ENCODE measurements at regions not wholly inside any gene's neighbourhood (a gene's known extent, or its start where the extent isn't known, plus 50 kb on each side); places are given as distances from the start of the nearest gene placed in this dataset.
"Not testable (repeated sequence)": the region's sequence is repeated elsewhere in the genome, so short reads cannot be mapped to it uniquely, and the experiment has no call there.

DNA sequence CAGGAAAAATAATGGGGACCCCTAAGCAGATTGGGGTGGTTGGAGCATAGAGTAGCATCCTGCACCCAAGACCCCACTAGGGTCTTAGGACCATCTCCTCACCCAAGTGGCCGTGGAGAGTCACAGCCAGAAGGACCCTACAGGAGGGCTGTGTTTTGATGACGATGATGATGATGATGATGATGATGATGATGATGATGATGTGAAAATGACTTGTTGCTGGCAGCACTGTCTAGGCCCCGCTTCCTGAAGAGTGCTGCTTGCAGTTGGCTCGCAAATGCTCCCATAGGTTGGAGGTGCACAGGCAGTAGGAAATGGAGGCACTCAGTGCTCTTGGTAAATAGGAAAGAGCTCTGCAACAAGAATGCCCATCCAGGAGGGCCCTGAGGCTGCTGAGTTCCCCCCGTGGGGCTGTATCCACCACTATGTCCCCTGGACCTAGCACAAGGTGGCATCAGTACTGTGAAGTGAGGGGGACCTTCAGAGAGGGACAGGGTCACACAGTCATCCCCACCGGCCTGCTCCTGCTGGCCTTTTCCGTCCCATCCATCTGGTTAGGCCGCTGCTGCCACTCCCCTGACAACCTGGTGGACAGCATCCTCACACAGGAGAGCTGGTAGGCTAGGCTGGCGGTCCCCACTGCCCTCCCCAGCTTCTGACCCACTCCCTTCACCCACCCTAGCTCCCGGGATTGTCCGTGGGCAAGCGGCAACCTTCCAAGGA is 139.6 kb downstream of the FOXD2 start:
- no peak for DNase-seq

- no peak for DNase-seq
Observed at GRCh38 chr1:47578026-47578720, 140.3 kb downstream of the FOXD2 start.

DNA sequence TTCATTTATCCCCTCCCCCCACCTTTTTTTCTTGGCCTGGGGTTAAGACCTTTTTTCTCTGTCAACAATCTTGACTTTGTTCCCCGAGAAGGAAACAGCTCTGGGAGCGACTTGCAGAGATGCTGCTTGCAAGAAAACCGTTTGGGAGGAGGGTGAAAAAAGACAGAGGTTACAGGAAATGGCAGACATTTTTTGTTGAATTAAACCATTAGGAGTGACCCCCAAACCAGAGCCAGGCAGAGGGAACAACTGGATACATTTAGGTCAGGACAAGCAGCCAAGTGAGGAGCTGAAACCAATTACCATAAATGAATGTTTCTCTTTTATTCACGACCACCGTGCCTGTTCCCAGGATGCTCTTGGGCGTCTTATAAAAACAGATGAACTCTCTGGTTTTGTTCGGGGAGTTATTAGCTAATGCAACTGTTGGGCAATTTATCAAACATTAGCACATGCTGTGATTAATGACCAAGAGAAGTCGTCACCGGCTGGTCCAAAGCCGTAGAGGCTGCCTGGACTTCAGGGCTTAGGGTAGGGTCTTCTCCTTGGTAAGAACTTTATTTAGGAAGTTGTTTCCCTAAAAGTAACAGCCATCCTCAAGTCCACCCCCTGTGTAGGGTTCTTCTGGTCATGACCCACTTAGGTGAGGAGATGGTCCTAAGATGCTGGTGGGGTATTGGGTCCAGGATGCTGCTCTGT is 141.0 kb downstream of the FOXD2 start:
- peak; percentile 47 for DNase-seq

DNA sequence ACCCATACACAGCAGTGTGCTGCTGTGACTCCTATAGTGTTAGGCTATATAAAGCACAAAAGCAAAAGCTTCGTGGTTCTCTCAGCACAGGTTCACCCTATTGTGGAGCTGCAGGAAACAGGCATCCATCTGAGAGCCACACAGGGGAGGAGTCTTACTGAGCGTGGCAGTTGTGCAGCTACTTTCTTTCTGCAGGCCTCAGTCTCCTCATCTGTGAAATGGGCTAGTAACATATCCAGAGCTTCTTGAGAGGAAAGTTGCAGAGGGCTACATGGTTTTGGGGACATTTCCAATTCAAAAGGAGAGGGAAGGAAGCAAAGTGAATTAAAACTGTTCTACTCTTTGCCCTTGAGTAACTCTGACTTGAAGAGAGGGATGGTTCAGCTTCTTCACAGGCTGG is 142.0 kb downstream of the FOXD2 start:
- DNase-seq, result no peak

DNA sequence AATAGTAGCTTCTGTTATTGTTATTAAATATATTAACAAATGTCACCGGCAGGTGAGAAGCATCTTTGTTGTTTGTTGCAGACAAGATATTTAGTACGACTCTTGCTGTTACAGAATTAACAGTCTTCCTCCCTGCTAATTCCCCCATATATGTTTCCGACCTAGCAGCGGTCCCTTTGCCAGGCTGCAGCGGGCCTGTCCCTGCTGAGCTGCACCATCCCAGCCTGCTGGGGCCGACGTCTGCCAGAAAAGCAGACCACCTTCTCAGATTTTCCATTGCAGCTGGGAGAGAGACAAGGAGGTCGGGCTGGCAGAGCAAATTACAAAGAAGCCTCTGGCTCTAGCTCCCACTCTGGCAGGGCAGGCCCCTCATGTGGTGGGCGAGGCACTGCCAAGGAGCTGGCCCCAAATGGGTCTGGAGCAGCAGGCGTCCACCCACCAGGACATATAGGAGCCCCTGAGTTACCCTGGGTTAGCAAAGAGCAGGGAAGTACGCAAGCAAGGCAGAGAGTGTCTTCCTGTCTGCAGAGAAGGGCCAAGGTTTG is 142.7 kb downstream of the FOXD2 start:
- DNase-seq, result no peak

DNA sequence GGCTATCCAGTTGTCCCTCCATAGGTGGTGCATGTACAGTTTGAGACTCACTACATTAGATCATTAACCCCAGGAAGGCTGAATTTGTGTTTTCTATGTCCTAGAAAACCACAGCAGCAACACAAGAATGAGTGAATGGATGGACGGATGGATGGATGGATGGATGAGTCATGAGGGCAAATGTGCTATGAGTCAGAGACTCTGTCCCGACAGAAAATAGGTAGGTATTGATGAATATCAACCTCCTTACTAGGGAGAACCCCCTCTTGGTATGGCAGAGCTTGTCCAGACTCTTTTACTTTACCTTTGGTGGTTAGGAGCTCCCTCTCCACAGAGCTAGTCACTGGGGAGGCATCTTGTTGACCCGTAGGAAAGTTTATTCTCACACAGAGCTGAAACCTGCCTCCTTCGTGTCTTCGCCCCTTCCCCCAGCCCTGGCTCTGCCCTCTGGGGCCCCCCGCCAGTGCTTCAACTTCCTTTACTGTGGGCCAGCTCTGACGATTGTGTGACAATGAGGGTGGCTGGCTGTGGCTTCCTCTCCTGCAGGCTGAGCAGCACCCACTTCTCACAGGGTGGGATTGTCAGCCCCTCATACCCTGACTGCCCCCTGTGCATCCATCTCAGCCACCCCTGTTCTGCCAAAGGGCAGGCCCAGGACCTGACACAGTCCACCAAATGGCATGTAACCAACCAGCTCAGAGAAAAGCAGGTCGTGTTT is 145.2 kb downstream of the FOXD2 start:
- DNase-seq, result no peak

DNA sequence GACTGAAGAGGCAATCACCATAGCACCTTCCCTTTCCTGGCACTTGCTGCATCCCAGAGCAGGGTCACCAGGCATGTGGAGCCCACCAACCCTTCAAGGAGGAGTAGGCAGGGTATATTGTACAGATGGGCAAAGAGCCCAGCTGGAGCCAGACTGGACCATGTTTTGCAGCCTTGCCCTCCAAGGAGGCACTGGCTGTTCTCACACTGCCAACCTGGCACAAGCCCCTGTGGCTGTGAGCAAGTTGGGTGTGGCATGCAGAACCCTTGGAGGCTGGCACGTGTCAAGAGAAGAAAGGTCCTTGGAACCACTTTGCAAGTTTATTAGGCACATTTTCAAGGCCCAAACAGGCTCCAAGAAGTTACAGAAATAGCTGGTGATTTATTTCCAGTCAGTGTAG is 146.4 kb downstream of the FOXD2 start:
- DNase-seq, result no peak

GRCh38 chr1:47585141-47585902 is 147.5 kb downstream of the FOXD2 start:
- DNase-seq, result no peak

- DNase-seq, result no peak
Observed at GRCh38 chr1:47587891-47588582, 150.2 kb downstream of the FOXD2 start.

DNA sequence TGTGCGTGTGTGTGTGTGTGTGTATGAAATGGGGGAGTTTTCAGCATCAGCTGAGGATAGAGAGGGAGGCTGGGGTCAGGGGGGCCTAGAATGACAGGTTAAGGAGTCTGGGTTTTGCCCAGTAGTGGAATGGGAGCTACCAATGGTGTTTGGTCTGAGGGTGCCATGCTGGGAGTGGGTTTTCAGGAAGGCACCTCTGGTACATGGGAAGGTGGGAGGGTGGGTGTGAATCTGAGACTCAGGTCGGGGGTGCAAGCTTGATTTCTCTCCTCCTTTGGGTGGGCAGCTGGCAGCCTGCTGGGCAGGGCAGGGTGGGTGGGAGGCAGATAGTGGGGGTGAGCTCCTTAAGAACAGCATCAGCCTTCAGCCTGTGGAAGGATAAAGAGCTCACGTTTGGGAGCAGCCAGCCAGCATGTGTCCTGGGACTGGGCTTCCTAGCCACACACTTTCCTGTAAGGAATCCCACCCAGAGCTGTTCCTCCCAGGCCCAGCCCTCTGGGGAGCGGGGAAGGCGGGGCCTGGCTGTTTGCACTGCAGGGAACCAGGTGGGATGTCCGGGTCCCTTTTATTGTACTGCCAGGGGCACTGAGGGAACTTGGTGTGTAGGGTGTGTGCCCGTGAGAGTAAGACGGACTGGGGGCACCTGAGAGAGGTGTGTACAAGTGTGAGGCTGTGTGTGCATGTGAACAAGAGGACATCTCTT is 152.8 kb downstream of the FOXD2 start:
- no peak for DNase-seq

GRCh38 chr1:47591801-47592200 is 154.0 kb downstream of the FOXD2 start:
- no peak for DNase-seq

GRCh38 chr1:47592296-47593012 is 154.6 kb downstream of the FOXD2 start:
- DNase-seq, result no peak

GRCh38 chr1:47593013-47593568 is 155.2 kb downstream of the FOXD2 start:
- no peak for DNase-seq

DNA sequence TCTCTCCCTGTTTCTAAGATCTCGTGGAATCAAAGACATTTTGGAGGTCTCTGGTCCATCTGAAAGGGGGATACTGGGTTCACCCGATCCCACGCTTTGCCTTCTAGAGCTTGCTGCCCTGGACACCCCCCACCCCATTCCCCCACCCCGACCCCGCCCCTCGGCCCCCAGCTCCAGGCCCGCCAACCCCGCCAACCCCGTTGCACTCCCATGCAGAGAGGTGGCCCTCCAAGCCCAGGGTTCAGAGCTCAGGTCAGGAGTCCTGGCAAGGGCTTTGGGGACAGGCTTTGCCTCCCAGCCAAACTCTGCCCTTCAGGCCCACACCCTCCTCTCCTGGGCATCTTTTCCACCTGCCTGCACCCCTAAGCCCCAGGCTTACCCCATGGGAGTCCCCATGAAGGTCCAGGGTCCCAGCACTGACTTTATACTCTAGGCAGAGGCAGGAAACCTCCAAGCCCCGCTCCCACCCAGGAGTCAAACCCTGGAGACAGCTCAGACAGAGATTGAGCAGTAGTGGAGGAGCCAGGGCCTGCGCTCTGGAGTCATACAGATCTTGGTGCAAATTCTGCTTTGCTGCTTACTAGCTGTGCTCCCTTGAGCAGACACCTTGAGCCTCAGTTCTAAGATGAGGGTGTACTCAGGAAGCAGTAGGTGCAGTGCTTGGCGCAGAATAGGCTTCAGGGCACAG is 155.9 kb downstream of the FOXD2 start:
- no peak for DNase-seq

DNA sequence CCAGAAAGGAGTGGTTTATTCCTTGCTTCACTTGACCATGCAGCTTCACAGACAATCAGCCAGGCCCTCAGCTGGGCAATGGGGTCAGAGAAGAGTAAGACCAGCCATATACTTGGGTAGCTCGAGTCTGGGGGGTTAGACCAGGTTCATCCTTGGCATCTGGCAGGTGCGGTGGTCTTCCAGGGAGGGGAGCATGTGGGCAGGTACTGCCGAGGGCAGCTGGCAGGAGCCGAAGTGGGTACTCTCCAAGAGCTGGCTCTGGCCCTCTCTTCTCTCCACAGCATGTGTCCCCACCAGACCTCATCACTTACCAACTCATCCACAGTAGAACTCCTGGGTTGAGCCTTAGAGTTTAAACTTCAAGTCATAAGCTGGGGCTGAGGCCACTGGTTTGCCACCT is 156.8 kb downstream of the FOXD2 start:
- no peak for DNase-seq

- DNase-seq, result no peak
Observed at GRCh38 chr1:47596328-47596727, 158.5 kb downstream of the FOXD2 start.

DNA sequence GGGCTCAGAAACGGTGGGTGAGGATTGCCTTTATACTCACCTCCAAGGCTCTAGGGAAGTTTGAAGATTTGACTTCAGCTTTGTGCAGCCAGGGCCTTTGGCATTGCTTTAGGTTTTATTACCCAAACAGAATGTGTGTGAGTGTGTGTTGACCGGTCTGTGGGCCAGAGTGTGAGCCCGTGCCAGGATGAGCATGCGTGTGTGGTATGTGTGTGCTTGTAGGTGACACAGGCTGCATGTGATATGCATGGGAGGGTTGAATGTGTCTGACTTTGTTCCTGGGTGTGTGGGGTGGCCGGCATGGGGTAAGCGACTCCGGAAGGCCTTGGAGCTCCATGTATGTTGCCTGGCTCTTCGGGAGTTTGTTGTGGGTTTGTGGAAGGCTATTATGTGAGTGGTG is 160.5 kb downstream of the FOXD2 start:
- no peak for DNase-seq

DNA sequence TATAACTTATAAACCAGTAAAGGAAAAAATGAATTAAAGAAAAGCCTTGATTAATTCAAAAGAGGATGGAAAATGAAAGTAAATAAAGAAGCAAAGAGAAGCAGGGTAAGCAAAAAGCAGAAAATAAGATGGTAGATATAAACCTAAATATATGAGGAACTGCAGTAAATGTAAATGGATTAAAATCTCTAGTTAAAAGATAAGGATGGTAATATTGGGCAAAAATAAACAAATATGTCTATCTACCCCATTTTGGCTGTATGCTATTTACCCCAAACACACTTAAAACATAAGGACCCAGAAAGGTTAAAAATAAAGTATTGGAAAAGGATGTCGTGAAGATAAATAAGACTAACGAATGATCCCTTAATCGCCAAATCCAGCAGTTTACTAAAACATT is 161.9 kb downstream of the FOXD2 start:
- no peak for DNase-seq

GRCh38 chr1:47602491-47602890 is 164.6 kb downstream of the FOXD2 start:
- not testable (repeated sequence) for DNase-seq
